GM12878 (cell line): ENCODE measurements at regions not wholly inside any gene's neighbourhood (a gene's known extent, or its start where the extent isn't known, plus 50 kb on each side); places are given as distances from the start of the nearest gene placed in this dataset.
"Not testable (repeated sequence)": the region's sequence is repeated elsewhere in the genome, so short reads cannot be mapped to it uniquely, and the experiment has no call there.

Experiments used
- ATAC-seq: fragments of 200-7000 bp; cut with Tn5 transposase; 3 replicates; pipeline ENCODE4 v1.9.1; 2020; ENCODE audit warnings: mild to moderate bottlenecking, moderate library complexity
- BruUV-seq: library from RNA; stranded (reverse); fragments of 400-500 nt; replicated peaks from 2 replicates; lab custom pipeline; 2021; lab: Mats Ljungman, UMichigan
- CTCF ChIA-PET: fragments of 300-600 bp; sonication (Branson Sonifier 250); formaldehyde crosslinking; extraction: SDS; loops from one replicate; lab custom pipeline; 2021; ENCODE audit warnings: inconsistent platforms; lab: Yijun Ruan, JAX
- POLR2A ChIA-PET: fragments of 350-600 bp; formaldehyde crosslinking; extraction: SDS; loops from one replicate; lab custom pipeline; 2021; ENCODE audit warnings: inconsistent platforms; lab: Charles Lee
- RAD21 ChIA-PET: fragments of 300-600 bp; sonication (Branson Sonifier 250); formaldehyde crosslinking; loops from one replicate; lab custom pipeline; 2023; ENCODE audit warnings: antibody characterized with exemption; ENCODE audit not compliant: unreplicated experiment; lab: Charles Lee
- SMC1A ChIA-PET: fragments of 300-600 bp; sonication (Branson Sonifier 250); formaldehyde crosslinking; loops from one replicate; lab custom pipeline; 2023; ENCODE audit not compliant: unreplicated experiment, uncharacterized antibody; lab: Charles Lee
- DNase-seq: peaks from one replicate; pipeline ENCODE4 v3.0.0-alpha.2; 2011; ENCODE audit warnings: low read depth, low spot score
- FAIRE-seq: peaks from 3 replicates; lab custom pipeline; 2011; peaks lifted over from hg19 to GRCh38; lab: Jason Lieb, UNC
- H2AFZ ChIP-seq: 2 replicates; pipeline ENCODE4 v1.6.0; 2011; ENCODE audit warnings: low read depth, low read length, control low read depth; ENCODE audit not compliant: control insufficient read depth
- H3K27ac ChIP-seq: 2 replicates; pipeline ENCODE4 v1.5.1; 2011; ENCODE audit warnings: control low read depth; ENCODE audit not compliant: control insufficient read depth, insufficient read depth
- H3K27me3 ChIP-seq, 2 experiments: replicated peaks in 1 of 2; 2 replicates each; pipeline versions ENCODE4 v1.6.0 to v1.6.1; 2011; ENCODE audit warnings: low read length in 1 of 2; ENCODE audit not compliant: control insufficient read depth in 2 of 2, insufficient read depth in 2 of 2
- H3K36me3 ChIP-seq, 2 experiments: 2 replicates each; pipeline ENCODE4 v1.5.1; 2011; ENCODE audit warnings: low read length in 1 of 2; ENCODE audit not compliant: control insufficient read depth in 2 of 2, insufficient read depth in 2 of 2
- H3K4me1 ChIP-seq: 2 replicates; pipeline ENCODE4 v1.6.1; 2011; ENCODE audit warnings: mild to moderate bottlenecking, low read length, moderate library complexity, mixed read lengths; ENCODE audit not compliant: control insufficient read depth, insufficient read depth
- H3K4me2 ChIP-seq: 2 replicates; pipeline ENCODE4 v1.6.0; 2011; ENCODE audit warnings: control low read depth; ENCODE audit not compliant: control insufficient read depth, insufficient read depth
- H3K4me3 ChIP-seq: fragments of 200-600 bp; sonication (generic); 2 replicates; pipeline ENCODE4 v1.5.1; 2016
- H3K79me2 ChIP-seq: 2 replicates; pipeline ENCODE4 v1.6.0; 2011; ENCODE audit warnings: low read length; ENCODE audit not compliant: control insufficient read depth, insufficient read depth
- H3K9ac ChIP-seq: 2 replicates; pipeline ENCODE4 v1.8.0; 2011; ENCODE audit warnings: low read length, control low read depth, mixed read lengths; ENCODE audit not compliant: control insufficient read depth, insufficient read depth
- H3K9me3 ChIP-seq: replicated peaks from 3 replicates; pipeline ENCODE4 v1.5.1; 2011; ENCODE audit warnings: mild to moderate bottlenecking, low read length; ENCODE audit not compliant: control insufficient read depth, insufficient read depth
- H4K20me1 ChIP-seq: 2 replicates; pipeline ENCODE4 v1.6.0; 2011; ENCODE audit not compliant: control insufficient read depth, insufficient read depth
- CREM ChIP-seq: IDR thresholded peaks from 2 replicates; pipeline ENCODE4 v1.6.1; 2014; ENCODE audit warnings: antibody characterized with exemption, low read depth
- IRF5 ChIP-seq: fragments of 450-650 bp; IDR thresholded peaks from 2 replicates; pipeline ENCODE4 v1.6.1; 2017; ENCODE audit warnings: borderline replicate concordance
- JUNB ChIP-seq: IDR thresholded peaks from 2 replicates; pipeline ENCODE4 v1.6.1; 2016; ENCODE audit warnings: antibody characterized with exemption, mild to moderate bottlenecking
- KLF5 ChIP-seq: fragments of 450-650 bp; IDR thresholded peaks from 2 replicates; pipeline ENCODE4 v1.6.1; 2014; ENCODE audit warnings: mild to moderate bottlenecking; ENCODE audit not compliant: partially characterized antibody
- LARP7 ChIP-seq: fragments of 450-650 bp; IDR thresholded peaks from 2 replicates; pipeline ENCODE4 v1.6.1; 2017; ENCODE audit warnings: mild to moderate bottlenecking
- MYB ChIP-seq: fragments of 150-350 bp; IDR thresholded peaks from 2 replicates; pipeline ENCODE4 v1.6.1; 2014; ENCODE audit warnings: mild to moderate bottlenecking, low read depth, low read length, borderline replicate concordance
- POLR2AphosphoS5 ChIP-seq: IDR thresholded peaks from 2 replicates; pipeline ENCODE4 v1.6.1; 2011; ENCODE audit warnings: mild to moderate bottlenecking, low read length, inconsistent platforms
- PRDM15 ChIP-seq: fragments of 450-650 bp; formaldehyde crosslinking; IDR thresholded peaks from 2 replicates; pipeline ENCODE4 v1.4.0; 2020; ENCODE audit warnings: mild to moderate bottlenecking, moderate library complexity
- WGBS: methylation state at CpG from one replicate; pipeline ENCODE4 v1.1.6; 2016; ENCODE audit warnings: low lambda C conversion rate; ENCODE audit not compliant: insufficient replicate concordance, insufficient coverage; ENCODE audit errors: missing lambda C conversion rate; 5-methylcytosine and 5-hydroxymethylcytosine counted together
- in situ Hi-C: fragments of 300-500 bp; cut with MboI; formaldehyde crosslinking; loops from 9 replicates; pipeline ENCODE4 v1.14.3; 2018; ENCODE audit warnings: mixed read lengths
- intact Hi-C: fragments of 100-400 bp; cut with micrococcal nuclease; formaldehyde crosslinking; loops from one replicate; pipeline ENCODE4 v1.14.2; 2022; ENCODE audit not compliant: unreplicated experiment

GRCh38 chr22:47862394-47862793 is 1099.9 kb downstream of the TBC1D22A start:
- TF ChIP-seq MYB = no peak
- TF ChIP-seq IRF5 = no peak
- TF ChIP-seq POLR2AphosphoS5 = no peak
- TF ChIP-seq LARP7 = no peak
- no peak for TF ChIP-seq PRDM15 (CRISPR knock-in tag)
- no peak for TF ChIP-seq KLF5
- TF ChIP-seq JUNB = no peak
- no peak for TF ChIP-seq CREM
- H4K20me1 ChIP-seq = no peaks in the 10 kb centered on the region
- 47% methylated on average over 4 of the region's 4 CpGs for WGBS
- FAIRE-seq = no peak
- SMC1A ChIA-PET = interaction anchor here (0.5 kb wide), 1 partner anchor 73 kb away, joined by 3 read pairs; no protein-coding TSS in a partner anchor
- intact Hi-C loops = no loop called here
- CTCF ChIA-PET = no interaction called here
- POLR2A ChIA-PET = no interaction called here
- H3K9ac ChIP-seq = no peak overlapping the region
- H3K36me3 ChIP-seq = no peaks in the 10 kb centered on the region
- H3K4me3 ChIP-seq = no peak overlapping the region
- DNase-seq = no peak
- RAD21 ChIA-PET = no interaction called here
- H3K4me2 ChIP-seq = no peak overlapping the region
- H3K9me3 ChIP-seq = no peaks in the 10 kb centered on the region; the same call in 2 of the 3 replicates
- H3K27me3 ChIP-seq = no peaks in the 10 kb centered on the region
- BruUV-seq = no TSS peak
- ATAC-seq = no peak
- no peak overlapping the region for H3K27ac ChIP-seq
- in situ Hi-C loops = no loop called here
- no peaks in the 10 kb centered on the region for H3K4me1 ChIP-seq
- H2AFZ ChIP-seq = no peak overlapping the region
- H3K79me2 ChIP-seq = no peaks in the 10 kb centered on the region

GRCh38 chr22:47860907-47861306 is 1098.5 kb downstream of the TBC1D22A start:
- SMC1A ChIA-PET, H2AFZ ChIP-seq, intact Hi-C loops, POLR2A ChIA-PET, DNase-seq, H3K27me3 ChIP-seq, FAIRE-seq, H3K9me3 ChIP-seq, CTCF ChIA-PET, H3K4me2 ChIP-seq, H3K4me1 ChIP-seq, H4K20me1 ChIP-seq, H3K9ac ChIP-seq, H3K4me3 ChIP-seq, H3K27ac ChIP-seq, H3K36me3 ChIP-seq, BruUV-seq, ATAC-seq, in situ Hi-C loops, RAD21 ChIA-PET, H3K79me2 ChIP-seq: not testable (repeated sequence)
- WGBS = 52% methylated on average over 9 of the region's 9 CpGs
